Body of pancreas (tissue), 4 donors: ENCODE measurements at regions not wholly inside any gene's neighbourhood (a gene's known extent, or its start where the extent isn't known, plus 50 kb on each side); places are given as distances from the start of the nearest gene placed in this dataset.

Experiments used
- ATAC-seq: fragments of 150-250 bp; one replicate; pipeline ENCODE4 v1.9.1; 2016
- DNase-seq, 4 donors: peaks; one replicate each; pipeline ENCODE4 v3.0.0-alpha.2; 2019
- H3K27ac ChIP-seq, 4 donors: fragments of 200-600 bp; sonication (generic); 1 replicate in 3 of 4; 2 replicates in 1 of 4; pipeline versions ENCODE4 v1.5.1 to v1.6.1; 2016 to 2019; ENCODE audit warnings: mild to moderate bottlenecking in 1 of 4, mixed read lengths in 1 of 4, moderate library complexity in 1 of 4
- H3K27me3 ChIP-seq, 2 donors: fragments of 200-600 bp; sonication (generic); one replicate each; pipeline ENCODE4 v1.6.0; 2016; ENCODE audit warnings: mild to moderate bottlenecking in 1 of 2
- H3K36me3 ChIP-seq, 2 donors: fragments of 200-600 bp; sonication (generic); replicated peaks in 1 of 2; 2 replicates each; pipeline ENCODE4 v1.5.1; 2016; ENCODE audit warnings: low read depth in 2 of 2; ENCODE audit not compliant: insufficient read depth in 1 of 2
- H3K4me1 ChIP-seq: fragments of 200-600 bp; sonication (generic); one replicate; pipeline ENCODE4 v1.6.0; 2016
- H3K4me3 ChIP-seq, 2 donors: fragments of 200-600 bp; sonication (generic); 1 replicate in 1 of 2; 2 replicates in 1 of 2; pipeline ENCODE4 v1.5.1; 2016 to 2019
- H3K9me3 ChIP-seq, 3 donors: fragments of 200-600 bp; sonication (generic); 1 replicate in 2 of 3; 2 replicates in 1 of 3; pipeline ENCODE4 v1.5.1; 2016
- POLR2A ChIP-seq, 3 donors: fragments of 450-650 bp; IDR thresholded peaks; one replicate each; pipeline ENCODE4 v1.6.1; 2016; ENCODE audit warnings: antibody characterized with exemption in 3 of 3, mild to moderate bottlenecking in 2 of 3
- WGBS, 2 donors: methylation state at CpG; one replicate each; pipeline ENCODE4 v1.1.5; 2017; 5-methylcytosine and 5-hydroxymethylcytosine counted together
- intact Hi-C: fragments of 100-400 bp; cut with DNase I; formaldehyde crosslinking; loops from one replicate; pipeline ENCODE4 v1.15.1; 2023
- TF ChIP-seq, protein P1 (sequence below), 7 experiments: fragments of 450-650 bp in 4 of 7; fragments of 200-600 bp in 3 of 7; sonication (generic) in 3 of 7; IDR thresholded peaks; one replicate each; pipeline ENCODE4 v1.5.1; 2016 to 2019; ENCODE audit warnings: antibody characterized with exemption in 7 of 7

DNA sequence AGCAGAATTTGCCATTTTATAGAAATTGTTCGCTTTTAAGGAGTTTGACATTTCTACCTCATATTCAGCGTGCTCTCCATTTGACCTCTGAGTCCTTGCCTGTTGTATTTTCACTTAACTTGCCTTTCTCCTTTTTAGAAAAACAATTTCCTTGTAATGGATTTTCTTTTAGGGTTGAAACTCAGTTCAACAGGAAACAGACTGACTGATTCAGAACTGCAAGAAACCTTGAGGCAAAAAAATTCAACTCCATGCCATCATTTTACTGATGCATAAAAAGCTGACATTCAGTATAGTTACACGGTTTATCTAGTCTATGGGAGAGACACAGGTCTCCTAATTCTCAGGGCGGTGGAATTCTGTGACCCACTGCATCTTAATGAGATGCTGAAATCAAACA is 59.8 kb downstream of the MRPS30 start:
- Histone ChIP-seq H3K27ac (no peak overlapping the region), H3K27me3 (no peaks in the 10 kb centered on the region), H3K9me3 (no peaks in the 10 kb centered on the region), H3K36me3 (no peaks in the 10 kb centered on the region), H3K4me3 (no peak overlapping the region), H3K4me1 (no peaks in the 10 kb centered on the region)
- 66 to 68% methylated on average over 4 of the region's 4 CpGs for WGBS, 2 donors
- TF ChIP-seq, protein P1, sequence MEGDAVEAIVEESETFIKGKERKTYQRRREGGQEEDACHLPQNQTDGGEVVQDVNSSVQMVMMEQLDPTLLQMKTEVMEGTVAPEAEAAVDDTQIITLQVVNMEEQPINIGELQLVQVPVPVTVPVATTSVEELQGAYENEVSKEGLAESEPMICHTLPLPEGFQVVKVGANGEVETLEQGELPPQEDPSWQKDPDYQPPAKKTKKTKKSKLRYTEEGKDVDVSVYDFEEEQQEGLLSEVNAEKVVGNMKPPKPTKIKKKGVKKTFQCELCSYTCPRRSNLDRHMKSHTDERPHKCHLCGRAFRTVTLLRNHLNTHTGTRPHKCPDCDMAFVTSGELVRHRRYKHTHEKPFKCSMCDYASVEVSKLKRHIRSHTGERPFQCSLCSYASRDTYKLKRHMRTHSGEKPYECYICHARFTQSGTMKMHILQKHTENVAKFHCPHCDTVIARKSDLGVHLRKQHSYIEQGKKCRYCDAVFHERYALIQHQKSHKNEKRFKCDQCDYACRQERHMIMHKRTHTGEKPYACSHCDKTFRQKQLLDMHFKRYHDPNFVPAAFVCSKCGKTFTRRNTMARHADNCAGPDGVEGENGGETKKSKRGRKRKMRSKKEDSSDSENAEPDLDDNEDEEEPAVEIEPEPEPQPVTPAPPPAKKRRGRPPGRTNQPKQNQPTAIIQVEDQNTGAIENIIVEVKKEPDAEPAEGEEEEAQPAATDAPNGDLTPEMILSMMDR (IDR thresholded peaks at IDR 0.05) = no peak
- TF ChIP-seq POLR2A (IDR thresholded peaks at IDR 0.05) = no peak
- DNase-seq (no peak), ATAC-seq (no peak)
- intact Hi-C loops = no loop called here

DNA sequence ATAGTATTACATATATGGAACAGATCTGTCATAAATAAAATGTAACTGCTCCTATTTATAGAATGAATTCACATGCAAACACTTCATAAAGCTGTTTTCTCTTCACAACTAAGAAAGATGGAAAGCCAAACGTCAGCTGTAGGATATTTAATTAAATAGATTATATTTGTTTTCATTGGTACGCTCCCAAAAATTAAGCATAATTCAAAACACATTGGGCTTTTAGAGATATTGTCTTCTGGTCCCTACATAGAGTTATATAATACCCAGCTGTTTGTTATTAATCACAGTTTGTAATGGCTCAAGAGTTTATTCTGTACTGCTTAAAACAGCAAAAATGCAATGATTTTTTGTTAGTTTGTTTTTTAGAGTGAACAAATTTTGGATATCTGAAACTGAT is 61.2 kb downstream of the MRPS30 start:
- intact Hi-C loops = no loop called here
- ATAC-seq = no peak
- Histone ChIP-seq H3K4me1 (no peaks in the 10 kb centered on the region), H3K27me3 (no peaks in the 10 kb centered on the region), H3K9me3 (no peaks in the 10 kb centered on the region), H3K27ac (no peak overlapping the region), H3K36me3 (no peaks in the 10 kb centered on the region), H3K4me3 (no peak overlapping the region)
- WGBS, 2 donors = 49 to 53% methylated on average over 2 of the region's 2 CpGs
- no peak for TF ChIP-seq POLR2A (IDR thresholded peaks at IDR 0.05)
- TF ChIP-seq, protein P1 (IDR thresholded peaks at IDR 0.05) = no peak
- DNase-seq = no peak

DNA sequence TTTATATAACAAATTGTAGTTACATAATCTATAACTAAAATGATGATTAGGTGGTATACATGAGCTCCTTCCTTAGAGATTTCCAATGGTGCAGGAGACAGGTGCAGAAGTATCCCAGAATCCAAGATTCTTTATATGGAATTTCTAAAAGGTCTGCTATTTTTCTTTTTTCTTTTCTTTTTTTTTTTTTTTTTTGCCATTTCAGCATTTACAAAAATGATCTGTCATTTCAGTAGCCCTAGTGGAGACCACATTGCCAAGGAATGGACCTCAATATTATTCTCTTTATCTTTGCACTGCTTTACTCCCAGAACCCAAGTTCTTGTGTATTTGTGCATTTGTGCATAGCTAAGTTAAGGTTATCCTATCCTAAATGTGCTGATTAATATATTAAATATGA is 61.7 kb downstream of the MRPS30 start:
- no peaks in the 10 kb centered on the region for H3K9me3 ChIP-seq
- DNase-seq (no peak), ATAC-seq (no peak)
- H3K36me3 ChIP-seq = no peaks in the 10 kb centered on the region
- no peak overlapping the region for H3K4me3 ChIP-seq
- no peak overlapping the region for H3K27ac ChIP-seq
- intact Hi-C loops = no loop called here
- H3K27me3 ChIP-seq = no peaks in the 10 kb centered on the region
- no peaks in the 10 kb centered on the region for H3K4me1 ChIP-seq
- no peak for TF ChIP-seq POLR2A (IDR thresholded peaks at IDR 0.05)
- TF ChIP-seq, protein P1 (IDR thresholded peaks at IDR 0.05) = no peak

DNA sequence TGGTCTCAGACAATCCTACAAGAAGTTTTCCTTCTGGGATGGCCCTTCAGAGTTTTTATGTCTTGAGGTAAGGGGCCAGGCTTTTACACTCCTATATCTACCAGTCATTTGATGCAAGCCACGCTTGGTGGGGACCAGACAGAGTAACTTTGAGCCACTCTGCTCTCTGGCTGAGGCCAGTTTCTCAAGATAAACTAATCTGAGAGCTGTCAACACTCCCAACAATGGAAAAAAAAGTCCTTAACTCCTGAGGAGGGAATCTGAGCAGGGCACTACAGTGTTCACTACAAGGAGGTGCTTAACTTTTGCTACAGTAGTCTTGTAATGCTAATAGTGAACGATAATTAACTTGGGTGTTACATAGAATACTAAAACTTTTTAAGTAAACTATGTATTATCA is 62.7 kb downstream of the MRPS30 start:
- Histone ChIP-seq H3K4me1 (no peaks in the 10 kb centered on the region), H3K27me3 (no peaks in the 10 kb centered on the region), H3K27ac (no peak overlapping the region), H3K36me3 (no peaks in the 10 kb centered on the region), H3K4me3 (no peak overlapping the region), H3K9me3 (no peaks in the 10 kb centered on the region)
- ATAC-seq = no peak
- 44 to 49% methylated on average over 2 of the region's 2 CpGs for WGBS, 2 donors
- no peak for DNase-seq
- intact Hi-C loops = no loop called here
- TF ChIP-seq, protein P1 (IDR thresholded peaks at IDR 0.05) = no peak
- TF ChIP-seq POLR2A (IDR thresholded peaks at IDR 0.05) = no peak

DNA sequence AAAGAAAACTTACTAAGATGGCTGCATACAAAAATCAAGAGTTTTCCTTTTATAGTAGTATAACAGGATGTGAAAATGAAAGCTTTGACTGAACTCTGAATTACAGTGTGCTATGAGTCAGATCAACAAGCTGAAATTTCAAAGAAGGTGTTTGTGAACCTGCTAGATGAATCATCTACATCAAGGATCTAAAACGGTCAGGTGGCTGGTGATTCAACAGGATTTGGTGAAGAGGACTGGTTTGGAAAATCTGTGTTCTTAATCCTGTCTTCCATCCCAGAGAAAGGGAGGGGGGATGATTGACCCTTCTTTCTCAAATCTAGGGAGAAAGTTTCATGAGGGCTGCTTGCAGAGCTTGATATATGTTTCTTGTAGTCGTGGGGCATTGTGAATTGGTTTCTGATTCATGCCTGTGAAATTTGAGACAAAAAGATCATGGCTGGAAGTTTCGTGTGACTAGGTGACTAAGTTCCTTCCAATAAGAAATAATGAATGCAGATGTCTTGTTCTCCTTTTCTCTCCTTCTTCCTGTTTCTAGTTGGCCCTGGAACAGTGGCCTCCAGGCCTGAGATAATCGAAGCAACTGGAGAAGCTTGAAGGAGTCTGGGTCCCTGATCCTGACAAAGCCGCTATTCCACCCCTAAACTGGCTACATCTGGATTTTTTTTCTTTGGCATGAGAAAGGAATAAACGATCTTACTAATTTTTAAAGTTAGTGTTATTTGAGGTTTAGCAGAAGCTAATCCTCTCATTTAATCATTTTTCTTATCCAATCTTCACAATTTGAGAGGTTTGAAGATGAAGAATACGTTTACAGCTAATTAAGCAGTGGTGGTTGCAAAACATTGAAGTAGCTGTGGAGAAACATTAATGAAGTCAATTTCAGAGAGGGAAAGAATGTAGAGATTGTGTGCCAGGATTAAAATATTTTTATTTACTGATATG is 67.2 kb downstream of the MRPS30 start:
- H3K4me3 ChIP-seq = no peak overlapping the region
- no peak overlapping the region for H3K27ac ChIP-seq
- no peak for DNase-seq
- ATAC-seq = no peak
- TF ChIP-seq, protein P1 (IDR thresholded peaks at IDR 0.05) = no peak
- TF ChIP-seq POLR2A (IDR thresholded peaks at IDR 0.05) = no peak
- H3K4me1 ChIP-seq = no peaks in the 10 kb centered on the region
- intact Hi-C loops = no loop called here
- no peaks in the 10 kb centered on the region for H3K27me3 ChIP-seq
- 44 to 46% methylated on average over 7 of the region's 7 CpGs for WGBS, 2 donors
- no peaks in the 10 kb centered on the region for H3K36me3 ChIP-seq
- no peaks in the 10 kb centered on the region for H3K9me3 ChIP-seq
